GM15510 (cell line): ENCODE measurements at regions not wholly inside any gene's neighbourhood (a gene's known extent, or its start where the extent isn't known, plus 50 kb on each side); places are given as distances from the start of the nearest gene placed in this dataset.
A peak's percentile ranks its signal among the peaks of the same experiment; 100 is the strongest.

ENCODE experiments used
- POLR2A ChIP-seq: IDR thresholded peaks from 3 replicates; pipeline ENCODE4 v1.6.1; 2011; ENCODE audit warnings: borderline replicate concordance; ENCODE audit not compliant: insufficient read length; ENCODE audit errors: extremely low read depth

DNA sequence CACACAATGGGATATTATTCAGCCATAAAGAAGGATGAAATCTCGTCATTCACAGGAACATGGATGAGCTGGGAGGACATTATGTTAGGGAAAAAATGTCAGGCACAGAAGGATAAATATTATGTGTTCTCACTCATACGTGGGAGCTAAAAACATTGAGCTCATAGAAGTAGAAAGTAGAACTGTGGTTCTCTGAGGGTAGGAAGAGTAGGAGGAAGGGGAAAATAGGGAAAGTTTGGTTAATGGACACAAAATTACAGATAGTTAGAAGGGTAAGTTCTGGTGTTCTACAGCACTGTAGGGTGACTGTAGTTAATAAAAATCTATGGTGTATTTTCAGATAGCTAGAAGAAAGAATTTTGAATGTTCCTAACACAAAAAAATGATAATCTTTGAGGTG lies 102.6 kb upstream of the LIPC start:
- no peak for TF ChIP-seq POLR2A

DNA sequence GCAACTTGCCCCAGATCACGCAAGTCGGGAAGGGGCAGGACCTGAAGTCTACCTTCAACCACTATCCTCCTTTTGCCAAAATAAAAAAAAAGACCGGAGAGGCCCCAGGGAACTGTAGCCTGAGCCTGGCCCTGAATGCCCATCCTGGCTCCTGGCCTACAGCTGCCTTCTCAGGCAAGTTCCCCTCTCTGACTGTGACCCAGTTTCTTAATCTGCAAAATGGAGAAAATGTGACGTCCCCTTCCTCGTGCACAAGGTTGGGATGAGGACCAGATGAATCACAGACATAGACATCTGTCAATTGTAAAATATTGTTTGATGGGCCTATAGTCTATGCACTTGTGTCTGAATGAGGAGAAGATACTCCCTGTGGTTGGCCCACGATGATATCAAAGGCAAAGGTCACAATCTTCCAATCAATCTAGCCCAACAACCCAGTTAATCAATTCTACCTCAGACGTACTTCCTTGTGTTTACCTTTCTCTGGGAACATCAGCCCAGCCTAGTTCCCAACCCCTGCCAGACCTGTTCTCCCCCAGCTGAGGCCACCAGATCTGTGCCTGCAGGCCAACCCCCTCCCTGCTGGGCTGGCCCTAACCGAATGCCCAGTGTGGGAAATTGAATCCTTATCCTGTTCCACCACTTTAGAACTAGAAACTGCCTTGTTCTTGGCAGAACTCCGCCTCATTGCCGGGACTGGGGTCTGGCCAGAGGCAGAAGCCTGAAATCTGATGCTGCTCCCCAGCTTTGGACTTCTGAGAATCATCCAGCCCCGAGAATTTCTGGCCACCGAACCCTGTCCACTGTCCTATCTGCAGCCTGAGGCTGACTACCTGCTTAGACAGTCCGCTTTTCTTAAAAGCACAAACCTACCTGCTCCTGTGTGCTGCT lies 101.8 kb upstream of the LIPC start:
- TF ChIP-seq POLR2A, result no peak

DNA sequence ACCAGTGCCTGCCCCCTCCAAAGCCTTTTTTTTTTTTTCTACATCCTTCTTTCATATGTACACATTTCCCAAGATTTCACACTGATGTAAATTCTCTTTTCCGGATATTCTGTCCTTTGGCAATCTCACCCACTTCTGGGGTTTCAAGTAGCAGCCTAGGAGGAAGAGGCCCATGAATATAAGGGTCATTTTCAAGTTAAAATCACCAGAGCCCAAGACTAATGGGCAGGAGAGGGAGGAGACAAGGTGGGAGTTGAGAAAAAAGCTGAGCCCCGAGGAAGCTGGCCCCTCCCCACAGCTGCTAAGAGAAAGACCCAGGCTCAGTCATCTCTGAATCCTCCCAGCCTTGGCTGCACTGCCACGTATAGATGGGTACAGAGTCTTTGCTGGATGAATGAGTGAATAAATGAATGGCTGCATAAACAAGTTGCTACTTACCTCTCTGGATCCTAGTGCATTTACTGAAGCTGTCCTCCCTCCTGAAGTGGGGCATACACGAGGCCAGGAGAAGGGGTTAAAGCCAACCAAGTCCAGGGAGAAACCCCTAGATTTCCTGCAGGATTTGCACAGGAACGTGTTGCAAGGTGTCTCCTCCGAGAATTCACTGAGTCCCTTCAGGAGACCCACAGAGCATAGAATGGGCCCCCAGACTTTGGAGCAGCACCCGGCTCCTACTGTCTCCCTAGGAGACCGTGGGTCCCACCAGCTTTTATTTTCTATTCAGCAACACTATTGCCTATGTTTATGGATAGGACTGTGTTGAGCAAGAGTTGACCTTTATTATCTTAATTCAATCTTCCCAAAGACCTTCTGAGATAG lies 100.8 kb upstream of the LIPC start:
- no peak for TF ChIP-seq POLR2A

DNA sequence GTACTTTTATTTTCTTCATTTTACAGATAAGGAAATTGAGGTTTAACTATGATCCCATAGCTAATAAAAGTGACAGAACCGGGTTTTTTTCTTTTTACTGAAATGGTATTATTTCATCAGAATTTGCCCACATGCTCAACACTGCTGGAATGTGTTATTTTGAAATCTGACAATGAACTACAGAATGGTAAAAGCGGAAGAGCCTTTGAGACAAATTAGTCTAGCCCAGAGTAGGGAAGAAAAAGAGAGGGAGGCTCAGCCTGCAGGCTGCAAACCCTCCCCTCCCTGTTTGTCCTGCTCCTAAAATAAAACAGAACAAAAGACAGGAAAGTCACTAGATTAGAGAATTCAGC lies 100.3 kb upstream of the LIPC start:
- no peak for TF ChIP-seq POLR2A

DNA sequence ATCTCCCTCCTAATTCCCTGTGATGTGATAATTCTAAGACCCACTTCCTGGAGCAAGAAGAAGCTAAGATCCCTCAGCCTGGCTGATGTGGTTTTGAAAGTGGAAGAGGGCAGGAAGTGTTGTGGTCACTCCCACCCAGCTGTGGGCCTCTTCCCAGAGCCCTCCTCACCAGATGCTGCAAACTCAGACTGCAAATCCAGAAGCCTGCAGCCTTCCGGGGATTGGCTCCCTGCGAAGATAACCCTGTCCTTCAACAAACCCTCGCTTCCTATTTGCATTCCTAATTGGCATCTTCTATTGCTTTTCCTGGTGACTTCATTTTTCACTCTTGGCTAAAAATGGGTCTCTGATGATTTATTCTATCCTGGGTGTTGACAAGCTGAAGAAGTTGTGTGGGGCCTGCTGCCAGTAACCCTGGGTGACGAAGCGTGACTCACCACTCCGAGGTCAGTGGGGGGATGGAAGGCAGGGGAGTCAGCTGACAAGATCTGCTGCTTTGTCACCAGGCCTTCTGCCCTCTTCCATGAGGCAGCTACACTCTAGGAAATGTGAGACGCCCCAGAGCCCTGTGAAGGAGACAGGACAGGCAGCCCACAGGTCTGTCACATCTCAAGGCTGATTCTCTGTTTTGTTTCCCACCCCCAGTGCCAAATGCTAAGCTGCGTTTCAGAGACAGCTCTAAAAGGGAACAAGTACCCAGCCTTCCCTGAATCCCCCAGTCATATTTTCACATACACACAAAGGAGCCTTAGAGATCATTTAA lies 99.7 kb upstream of the LIPC start:
- TF ChIP-seq POLR2A, result peak; percentile 21

DNA sequence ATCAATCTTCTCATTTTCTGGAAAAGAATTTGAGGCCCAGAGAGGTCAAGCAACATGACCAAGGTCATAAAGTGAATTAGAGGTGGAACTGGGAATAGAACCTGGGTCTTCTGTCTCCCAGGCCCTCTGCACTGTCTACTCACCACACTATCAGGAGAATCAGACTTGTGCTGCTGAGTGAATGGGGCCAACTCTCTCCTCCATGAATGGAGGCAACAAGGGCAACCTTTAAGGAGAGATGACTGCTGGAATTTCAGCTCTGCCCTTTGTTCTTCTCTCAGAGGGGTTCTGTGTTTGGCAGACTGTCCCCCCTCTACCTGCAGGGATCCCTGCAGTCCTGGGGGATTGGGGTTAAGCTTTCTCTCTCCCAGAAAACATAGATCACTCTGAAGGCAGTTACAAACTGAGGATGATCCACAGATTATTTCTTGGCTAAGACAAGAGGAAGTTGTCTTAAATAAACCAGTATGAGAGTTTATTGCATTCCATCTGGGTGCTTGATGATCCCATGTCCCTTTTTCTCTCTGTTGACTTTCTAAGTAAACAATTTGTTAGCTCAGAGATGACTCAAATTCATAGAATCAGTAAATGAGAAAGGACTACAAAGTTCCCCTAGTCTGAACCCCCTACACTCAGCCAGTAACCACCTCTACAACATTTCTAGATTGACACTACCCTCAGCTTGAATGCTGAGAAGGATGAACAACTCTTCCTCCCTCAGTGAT lies 99.0 kb upstream of the LIPC start:
- no peak for TF ChIP-seq POLR2A

DNA sequence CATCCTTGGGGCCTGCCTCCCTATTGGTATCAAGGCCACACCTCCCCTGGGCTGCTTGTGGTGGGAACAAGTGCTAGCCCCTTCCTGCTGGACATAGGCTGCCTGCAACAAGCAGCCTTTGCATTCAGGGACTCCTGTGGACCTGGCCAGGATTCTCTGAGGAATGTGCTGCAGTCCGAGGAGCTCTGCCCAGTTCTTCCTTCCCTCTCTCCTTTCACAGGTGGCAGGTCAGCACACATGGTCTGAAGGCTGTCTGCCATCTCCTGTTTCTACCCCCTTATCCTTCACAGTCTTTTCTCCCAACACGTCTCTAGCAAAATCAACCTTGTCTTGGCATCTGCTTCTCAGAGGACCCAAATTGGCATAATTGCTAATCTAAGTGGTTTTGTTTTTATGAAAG lies 97.0 kb upstream of the LIPC start:
- TF ChIP-seq POLR2A, result no peak

DNA sequence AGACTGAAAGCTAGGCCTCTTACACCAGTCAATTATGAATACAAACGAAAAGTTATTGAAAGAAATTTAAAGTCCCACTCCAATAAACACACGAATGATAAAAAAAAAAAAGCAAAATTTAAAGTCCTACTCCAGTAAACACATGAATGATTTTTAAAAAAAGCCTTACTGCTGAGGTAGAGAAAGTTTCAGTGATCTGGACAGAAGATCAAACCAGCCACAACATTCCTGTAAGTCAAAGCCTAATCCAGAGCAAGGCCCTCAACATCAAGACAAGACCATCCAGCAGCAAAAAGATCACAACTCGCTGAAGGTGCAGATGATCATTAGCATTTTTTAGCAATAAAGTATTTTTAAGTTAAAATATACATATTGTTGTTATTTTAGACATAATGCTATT lies 95.6 kb upstream of the LIPC start:
- TF ChIP-seq POLR2A, result no peak

DNA sequence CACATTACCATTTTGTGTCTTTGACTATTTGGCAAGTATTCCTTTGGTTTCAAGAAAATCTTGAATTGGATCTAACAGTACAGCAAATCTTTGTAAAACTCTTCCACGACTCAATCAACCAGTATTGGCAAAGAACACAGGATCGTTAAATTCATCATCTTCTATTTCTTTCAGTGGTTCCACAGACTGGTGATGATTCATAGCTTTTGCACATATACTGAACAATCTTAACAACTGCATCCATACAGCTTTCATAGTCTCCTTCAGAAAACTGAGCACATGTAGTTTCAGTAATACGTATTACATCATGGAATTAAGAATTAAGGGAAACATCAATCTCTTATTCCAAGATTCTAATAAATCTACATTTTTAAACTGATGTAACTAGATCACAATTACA lies 91.6 kb upstream of the LIPC start:
- no peak for TF ChIP-seq POLR2A

DNA sequence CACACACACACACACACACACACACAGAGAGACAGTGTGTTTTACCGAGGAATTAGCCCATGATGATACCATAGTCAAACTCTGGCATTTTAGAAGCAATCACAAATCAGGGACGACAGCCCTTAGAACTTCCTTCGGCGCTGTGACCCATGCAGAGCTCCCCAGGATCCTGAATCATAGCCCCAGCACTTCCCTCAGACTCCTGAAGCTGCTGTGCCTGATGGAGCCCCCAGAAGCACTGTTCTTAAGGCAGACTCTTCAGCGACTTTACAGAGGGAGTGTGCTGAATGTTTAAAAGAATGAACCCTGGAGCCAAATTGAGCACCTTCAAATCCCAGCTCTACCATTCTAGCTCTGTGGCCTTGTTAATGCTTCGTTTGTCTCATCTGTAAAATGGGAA lies 89.3 kb upstream of the LIPC start:
- no peak for TF ChIP-seq POLR2A

DNA sequence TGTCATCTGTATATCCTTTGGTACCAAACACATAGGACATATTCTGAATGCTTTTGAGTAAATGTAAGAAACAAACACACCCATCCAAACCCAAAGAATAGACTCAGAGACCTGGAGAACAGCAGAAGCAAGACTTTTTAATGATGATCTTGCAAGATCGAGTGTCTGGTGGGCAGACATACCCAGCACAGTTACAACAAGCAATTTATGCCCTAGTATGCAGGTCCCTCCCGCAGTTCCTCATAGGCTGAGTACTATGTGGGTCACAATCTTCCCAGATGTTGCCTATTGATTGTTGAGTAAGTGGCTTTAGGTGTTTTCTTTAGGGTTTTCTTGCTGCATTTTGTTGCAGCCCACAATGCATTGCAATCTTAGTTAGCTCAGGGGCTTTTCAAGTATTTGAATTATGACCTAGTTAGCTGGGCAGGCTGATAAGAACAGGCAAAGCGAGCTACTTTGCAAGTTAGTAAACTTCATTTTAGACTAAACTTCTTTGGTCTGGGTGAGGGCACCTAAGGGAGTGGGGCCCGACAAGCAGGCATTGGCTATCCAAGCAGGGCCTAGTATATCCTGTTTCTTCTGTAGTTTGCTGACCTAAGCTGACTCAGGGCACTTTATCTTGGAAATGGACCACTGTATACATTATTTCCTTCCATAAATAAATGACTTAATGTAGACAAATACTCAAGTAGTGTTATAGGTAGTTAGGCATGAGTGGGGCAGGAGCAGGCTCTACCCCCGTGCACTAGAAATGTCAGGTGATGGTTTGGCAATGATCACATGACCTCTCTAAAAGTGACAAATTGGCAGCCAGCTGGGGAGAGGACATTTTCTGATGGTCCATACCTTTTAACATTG lies 87.3 kb upstream of the LIPC start:
- TF ChIP-seq POLR2A, result no peak

DNA sequence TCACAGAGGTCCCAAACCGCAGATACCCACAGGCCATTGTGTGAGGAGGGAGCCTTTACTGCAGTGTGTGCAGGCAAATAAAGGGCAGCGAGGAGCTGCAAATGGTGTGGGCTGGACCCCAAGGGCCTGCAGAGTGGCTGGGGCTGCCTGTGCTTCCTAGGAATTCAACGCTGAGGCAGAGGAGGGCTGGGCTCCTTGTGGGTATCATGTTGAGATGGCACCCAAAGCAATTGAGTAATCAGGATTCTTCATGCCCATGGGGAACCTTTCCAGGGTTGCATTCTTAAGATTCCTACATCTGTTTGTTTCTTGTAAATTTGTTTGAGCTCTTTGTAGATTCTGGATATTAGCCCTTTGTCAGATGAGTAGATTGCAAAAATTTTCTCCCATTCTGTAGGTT lies 85.4 kb upstream of the LIPC start:
- no peak for TF ChIP-seq POLR2A

DNA sequence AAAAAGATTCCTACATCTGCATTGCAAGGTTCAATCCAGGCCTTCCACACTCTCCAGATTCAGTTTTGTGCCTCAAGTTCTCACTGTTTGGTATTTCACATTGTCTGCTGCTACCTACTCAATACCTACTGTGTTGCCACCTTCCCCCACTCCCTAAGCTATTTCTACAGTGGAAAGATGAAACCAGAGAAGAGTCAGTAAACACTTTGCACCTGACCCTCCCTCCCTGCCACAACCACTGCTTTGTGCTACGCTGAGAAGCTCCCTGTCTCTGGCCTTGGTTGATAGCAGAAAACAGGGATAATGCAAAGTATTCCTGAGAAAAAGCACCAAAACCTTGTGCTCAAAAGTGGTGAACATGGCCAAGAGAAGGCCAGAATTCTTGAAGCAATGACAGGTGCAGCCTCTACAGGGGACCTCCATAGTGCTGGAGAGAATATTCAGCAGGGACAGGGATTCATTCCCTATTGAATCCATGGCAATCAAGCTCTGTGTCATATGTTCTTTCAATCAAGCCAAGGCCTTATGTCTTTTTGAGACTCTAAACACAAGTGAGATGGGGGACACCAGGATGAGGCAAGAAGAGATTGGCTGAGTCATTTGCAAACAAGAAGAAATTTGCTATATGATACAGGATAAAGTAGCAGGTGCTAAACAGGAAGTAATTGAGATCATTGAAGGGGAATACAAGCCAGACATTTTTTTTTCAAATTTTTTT lies 83.5 kb upstream of the LIPC start:
- no peak for TF ChIP-seq POLR2A
